ACHN (cell line): ENCODE measurements at regions not wholly inside any gene's neighbourhood (a gene's known extent, or its start where the extent isn't known, plus 50 kb on each side); places are given as distances from the start of the nearest gene placed in this dataset.
"Not testable (repeated sequence)": the region's sequence is repeated elsewhere in the genome, so short reads cannot be mapped to it uniquely, and the experiment has no call there.

Source experiments
- DNase-seq: peaks from one replicate; pipeline ENCODE4 v3.0.0-alpha.2; 2015
- in situ Hi-C: cut with HindIII; loops from 2 replicates; pipeline ENCODE4 v1.10.0; 2017; ENCODE audit warnings: low sequenced_read_pairs, low pct_ligation_motif_present, low pct_unique_long_range_greater_than_20kb

GRCh38 chr12:131589966-131590365 is 120.9 kb upstream of the SFSWAP start:
- no peak for DNase-seq
- in situ Hi-C loops: no loop called here

GRCh38 chr12:131591136-131591535 is 119.8 kb upstream of the SFSWAP start:
- in situ Hi-C loops: no loop called here
- no peak for DNase-seq

- in situ Hi-C loops: no loop called here
- no peak for DNase-seq
Measured at GRCh38 chr12:131591714-131592709, 118.9 kb upstream of the SFSWAP start.

GRCh38 chr12:131592972-131593371 is 117.9 kb upstream of the SFSWAP start:
- in situ Hi-C loops: no loop called here
- no peak for DNase-seq

- in situ Hi-C loops: no loop called here
- DNase-seq: no peak
Measured at GRCh38 chr12:131593406-131593805, 117.5 kb upstream of the SFSWAP start.

GRCh38 chr12:131596115-131596514 is 114.8 kb upstream of the SFSWAP start:
- in situ Hi-C loops: no loop called here
- no peak for DNase-seq

DNA sequence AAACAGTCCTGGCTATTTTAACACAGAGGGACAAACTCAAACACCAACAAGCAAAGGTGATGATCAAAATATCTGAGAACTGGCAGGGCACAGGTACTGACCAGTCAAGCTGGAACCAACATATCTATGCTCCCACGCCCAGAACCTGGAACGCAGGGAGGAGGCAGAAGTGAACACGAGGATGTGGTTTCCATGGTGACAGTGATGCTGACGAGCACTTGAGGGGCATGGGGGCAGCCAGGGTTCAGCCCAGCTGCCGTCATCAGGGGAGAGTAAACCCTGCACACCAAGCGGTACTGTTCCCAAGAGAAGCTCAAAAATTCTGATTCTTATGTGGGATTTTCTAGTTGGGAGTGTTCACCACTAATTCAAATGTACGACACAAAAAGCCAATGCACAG is 113.6 kb upstream of the SFSWAP start:
- no peak for DNase-seq
- in situ Hi-C loops: no loop called here

DNA sequence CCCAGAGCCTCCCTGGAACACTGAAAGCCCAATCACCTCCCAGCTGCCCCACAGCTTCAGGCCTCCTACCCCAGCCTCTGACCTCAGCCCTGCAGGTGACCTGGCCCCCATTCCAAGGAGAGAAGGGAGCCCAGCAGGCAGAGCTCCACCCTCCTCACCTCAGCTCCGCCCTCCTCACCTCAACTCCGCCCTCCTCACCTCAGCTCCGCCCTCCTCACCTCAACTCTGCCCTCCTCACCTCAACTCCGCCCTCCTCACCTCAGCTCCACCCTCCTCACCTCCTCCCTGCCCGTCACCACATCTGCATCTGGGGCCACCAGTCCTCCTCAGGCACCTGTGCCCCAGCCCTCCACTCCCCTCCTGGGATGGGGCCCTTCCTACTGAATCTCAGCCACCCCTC is 112.2 kb upstream of the SFSWAP start:
- in situ Hi-C loops: no loop called here

GRCh38 chr12:131599190-131600159 is 111.4 kb upstream of the SFSWAP start:
- DNase-seq: no peak
- in situ Hi-C loops: no loop called here

More for the DNA sequence above, 112.2 kb upstream of the SFSWAP start:
- DNase-seq: no peak

GRCh38 chr12:131600160-131600532 is 110.7 kb upstream of the SFSWAP start:
- in situ Hi-C loops: no loop called here
- DNase-seq: no peak

- DNase-seq, in situ Hi-C loops: not testable (repeated sequence)
Measured at GRCh38 chr12:131601499-131601898, 109.4 kb upstream of the SFSWAP start.

DNA sequence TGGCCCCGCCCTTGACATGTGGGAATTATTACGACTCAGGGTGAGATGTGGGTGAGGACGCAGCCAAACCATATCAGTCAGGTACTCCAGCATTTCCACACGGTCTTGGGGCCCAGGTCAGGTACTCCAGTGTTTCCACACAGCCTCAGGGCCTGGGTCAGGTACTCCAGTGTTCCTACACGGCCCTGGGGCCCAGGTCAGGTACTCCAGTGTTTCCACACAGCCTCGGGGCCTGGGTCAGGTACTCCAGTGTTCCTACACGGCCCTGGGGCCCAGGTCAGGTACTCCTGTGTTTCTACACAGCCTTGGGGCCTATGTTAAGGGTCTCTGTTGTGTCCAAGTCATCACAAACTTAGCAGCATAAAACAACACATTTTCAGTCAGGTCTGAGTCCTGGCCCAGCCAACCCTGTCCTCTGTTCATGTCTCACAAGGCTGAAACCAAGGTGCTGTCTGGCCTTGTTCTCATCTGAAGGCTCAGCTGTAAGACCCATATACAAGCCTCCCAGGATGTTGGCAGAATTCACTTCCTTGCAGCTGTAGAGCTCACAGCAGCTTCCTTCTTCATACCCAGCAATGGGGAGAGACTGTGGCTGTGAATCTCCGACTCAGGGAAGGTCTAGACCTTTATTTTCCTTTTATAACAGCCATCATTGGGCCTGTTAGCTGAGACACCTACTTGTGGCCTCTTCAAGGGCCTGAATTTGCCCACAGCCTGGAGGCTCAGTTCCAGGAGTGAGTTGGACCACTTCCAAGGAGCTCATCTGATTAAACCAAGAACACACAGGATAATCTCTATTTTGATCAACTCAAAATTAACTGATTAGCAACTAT is 107.6 kb upstream of the SFSWAP start:
- no peak for DNase-seq
- in situ Hi-C loops: no loop called here

GRCh38 chr12:131603939-131604795 is 106.7 kb upstream of the SFSWAP start:
- DNase-seq: no peak
- in situ Hi-C loops: no loop called here

DNA sequence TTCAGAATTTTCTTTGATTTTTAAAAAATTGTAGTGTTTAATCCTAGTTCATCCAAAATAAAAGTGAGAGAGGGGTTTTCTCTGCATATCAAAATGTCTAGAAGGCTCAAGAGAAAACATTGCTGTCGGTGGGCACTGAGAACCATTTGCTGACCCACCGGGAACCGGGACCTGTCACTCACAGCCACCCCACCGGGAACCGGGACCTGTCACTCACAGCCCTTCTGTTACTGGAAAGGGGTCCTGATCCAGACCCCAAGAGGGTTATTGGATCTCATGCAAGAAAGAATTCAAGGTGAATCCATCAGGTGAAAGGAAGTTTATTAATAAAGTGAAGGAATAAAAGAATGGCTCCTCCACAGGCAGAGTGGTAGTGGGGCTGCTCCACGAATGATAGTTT is 106.0 kb upstream of the SFSWAP start:
- no peak for DNase-seq
- in situ Hi-C loops: no loop called here

DNA sequence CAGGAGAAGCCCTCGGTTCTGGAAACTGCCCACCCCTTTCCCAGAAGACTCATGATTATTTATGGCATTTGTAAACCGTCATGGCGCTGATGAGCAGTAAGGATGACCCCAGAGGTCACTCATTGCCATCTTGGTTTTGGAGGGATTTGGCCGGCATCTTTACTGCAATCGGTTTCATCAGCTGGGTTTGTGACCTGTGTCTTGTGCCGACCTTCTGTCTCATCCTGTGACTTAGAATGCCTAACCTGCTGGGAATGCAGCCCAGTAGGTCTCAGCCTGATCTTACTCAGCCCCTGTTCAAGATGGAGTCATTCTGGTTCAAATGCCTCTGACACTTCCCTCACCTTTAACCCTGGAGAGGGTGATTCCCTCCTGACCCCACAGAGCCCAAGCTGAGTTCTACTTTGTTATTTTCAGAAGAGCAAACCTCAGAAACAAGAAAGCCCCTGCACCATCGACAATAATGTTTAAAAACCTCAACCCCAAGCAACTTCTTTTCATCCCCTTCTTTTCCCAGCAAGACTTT is 105.5 kb upstream of the SFSWAP start:
- no peak for DNase-seq
- in situ Hi-C loops: no loop called here

DNA sequence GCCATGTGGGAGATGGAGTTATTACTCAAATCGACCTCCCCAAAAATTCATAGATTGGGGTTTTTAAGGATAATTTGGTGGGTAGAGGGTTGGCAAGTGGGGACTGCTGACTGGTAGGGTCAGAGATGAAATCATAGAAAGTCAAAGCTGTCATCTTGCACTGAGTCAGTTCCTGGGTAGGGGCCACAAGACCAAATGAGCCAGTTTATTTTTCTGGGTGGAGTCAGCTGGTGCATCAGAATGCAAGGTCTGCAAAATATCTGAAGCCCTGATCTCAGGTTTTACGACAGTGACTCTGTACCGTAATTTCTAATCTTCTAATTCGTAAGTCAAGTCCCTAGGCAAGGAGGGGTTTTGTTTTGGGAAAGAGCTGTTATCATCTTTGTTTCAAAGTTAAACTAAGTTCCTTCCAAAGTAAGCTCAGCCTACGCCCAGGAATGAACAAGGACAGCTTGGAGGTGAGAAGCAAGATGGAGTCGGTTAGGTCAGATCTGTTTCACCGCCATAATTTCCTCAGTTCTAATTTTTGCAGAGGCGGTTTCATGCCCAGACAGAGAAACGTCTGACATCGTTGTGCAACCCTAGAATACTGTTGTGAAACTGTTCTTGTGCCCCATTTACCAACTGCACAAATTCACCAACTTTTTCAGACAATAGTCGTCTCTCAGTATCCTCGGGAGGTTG is 104.5 kb upstream of the SFSWAP start:
- in situ Hi-C loops: no loop called here
- DNase-seq: no peak
